Endothelial cell of umbilical vein (primary cell): ENCODE measurements at regions not wholly inside any gene's neighbourhood (a gene's known extent, or its start where the extent isn't known, plus 50 kb on each side); places are given as distances from the start of the nearest gene placed in this dataset.

Experiments used
- BruUV-seq: library from RNA; stranded (reverse); fragments of 400-500 nt; replicated peaks from 2 replicates; lab custom pipeline; 2021; lab: Mats Ljungman, UMichigan
- CTCF ChIA-PET: fragments of 300-600, 350-600 bp; sonication (Branson Sonifier 250); formaldehyde crosslinking; loops from one replicate; lab custom pipeline; 2021; ENCODE audit warnings: antibody characterized with exemption, inconsistent platforms; lab: Charles Lee
- POLR2A ChIA-PET: fragments of 300-600, 350-600 bp; sonication (Branson Sonifier 250); formaldehyde crosslinking; loops from one replicate; lab custom pipeline; 2021; ENCODE audit warnings: antibody characterized with exemption, inconsistent platforms; lab: Charles Lee
- DNase-seq: peaks from one replicate; pipeline ENCODE4 v3.0.0-alpha.2; 2011; ENCODE audit warnings: low read depth, low spot score
- FAIRE-seq: peaks from 2 replicates; lab custom pipeline; 2011; peaks lifted over from hg19 to GRCh38; lab: Jason Lieb, UNC
- H2AFZ ChIP-seq: 2 replicates; pipeline ENCODE4 v1.6.0; 2012; ENCODE audit warnings: low read depth, low read length, control low read depth, inconsistent platforms
- H3K27ac ChIP-seq: 2 replicates; pipeline ENCODE4 v1.5.1; 2011; ENCODE audit warnings: low read depth, mild to moderate bottlenecking, control low read depth, low read length, moderate library complexity; ENCODE audit not compliant: insufficient read depth
- H3K27me3 ChIP-seq, 2 experiments: 2 replicates each; pipeline versions ENCODE4 v1.6.0 to v1.6.1; 2011; ENCODE audit warnings: low read length in 2 of 2, mixed read lengths in 1 of 2; ENCODE audit not compliant: control insufficient read depth in 2 of 2, insufficient read depth in 2 of 2
- H3K36me3 ChIP-seq, 2 experiments: 2 replicates in 1 of 2; 3 replicates in 1 of 2; pipeline ENCODE4 v1.5.1; 2011; ENCODE audit warnings: low read length in 2 of 2, mild to moderate bottlenecking in 1 of 2, moderate library complexity in 1 of 2; ENCODE audit not compliant: control insufficient read depth in 2 of 2, insufficient read depth in 2 of 2; ENCODE audit errors: extremely low read depth in 1 of 2
- H3K4me1 ChIP-seq: 3 replicates; pipeline ENCODE4 v1.5.1; 2011; ENCODE audit warnings: mild to moderate bottlenecking, low read length; ENCODE audit not compliant: control insufficient read depth, insufficient read depth; ENCODE audit errors: extremely low read depth
- H3K4me2 ChIP-seq: 2 replicates; pipeline ENCODE4 v1.6.1; 2011; ENCODE audit warnings: low read length, control low read depth, mixed read lengths; ENCODE audit not compliant: insufficient read depth
- H3K4me3 ChIP-seq, 3 experiments: fragments of 200-600 bp in 1 of 3; sonication (generic), shearing (Covaris generic) in 1 of 3; replicated peaks in 1 of 3; 2 replicates each; pipeline ENCODE4 v1.5.1; 2011 to 2016; ENCODE audit warnings: control low read depth in 3 of 3, low read length in 3 of 3, mild to moderate bottlenecking in 2 of 3, inconsistent platforms in 1 of 3, low read depth in 1 of 3, moderate library complexity in 1 of 3; ENCODE audit not compliant: insufficient read depth in 1 of 3
- H3K79me2 ChIP-seq: 2 replicates; pipeline ENCODE4 v1.6.0; 2012; ENCODE audit warnings: low read length, inconsistent platforms; ENCODE audit not compliant: control insufficient read depth, insufficient read depth
- H3K9ac ChIP-seq: replicated peaks from 2 replicates; pipeline ENCODE3; 2011; ENCODE audit warnings: low read length, control low read depth; ENCODE audit not compliant: insufficient read depth; ENCODE audit errors: extremely low read depth
- H3K9me1 ChIP-seq: replicated peaks from 3 replicates; pipeline ENCODE4 v1.6.0; 2011; ENCODE audit warnings: mild to moderate bottlenecking, low read length; ENCODE audit not compliant: control insufficient read depth, insufficient read depth; ENCODE audit errors: extremely low read depth
- H3K9me3 ChIP-seq: replicated peaks from 2 replicates; pipeline ENCODE4 v1.5.1; 2012; ENCODE audit warnings: low read length, inconsistent platforms; ENCODE audit not compliant: control insufficient read depth, insufficient read depth
- H4K20me1 ChIP-seq: replicated peaks from 2 replicates; pipeline ENCODE3; 2011; ENCODE audit warnings: mild to moderate bottlenecking, low read length; ENCODE audit not compliant: control insufficient read depth, insufficient read depth; ENCODE audit errors: extremely low read depth
- EZH2 ChIP-seq: IDR thresholded peaks from 2 replicates; pipeline ENCODE4 v1.6.1; 2012; ENCODE audit warnings: borderline replicate concordance, low read depth, mild to moderate bottlenecking, moderate library complexity, low read length, inconsistent platforms; ENCODE audit not compliant: severe bottlenecking
- FOS ChIP-seq: IDR thresholded peaks from 2 replicates; pipeline ENCODE4 v1.6.1; 2011; ENCODE audit warnings: mild to moderate bottlenecking, low read length, moderate library complexity, borderline replicate concordance; ENCODE audit not compliant: insufficient read depth
- GATA2 ChIP-seq: IDR thresholded peaks from 2 replicates; pipeline ENCODE4 v1.7.0; 2011; ENCODE audit warnings: low read depth, mild to moderate bottlenecking, moderate library complexity, mixed read lengths, low read length; ENCODE audit not compliant: insufficient read length, insufficient read depth
- JUN ChIP-seq: IDR thresholded peaks from 2 replicates; pipeline ENCODE4 v1.6.1; 2011; ENCODE audit warnings: borderline replicate concordance, low read depth; ENCODE audit not compliant: insufficient read length, insufficient read depth
- MYC ChIP-seq: IDR thresholded peaks from one replicate; pipeline ENCODE4 v1.6.1; 2011; ENCODE audit warnings: mild to moderate bottlenecking, low read depth, low read length
- POLR2A ChIP-seq: IDR thresholded peaks from 2 replicates; pipeline ENCODE4 v1.6.1; 2012; ENCODE audit warnings: low read depth, mild to moderate bottlenecking, control low read depth, low read length
- POLR2AphosphoS5 ChIP-seq: IDR thresholded peaks from 2 replicates; pipeline ENCODE4 v1.6.1; 2012; ENCODE audit warnings: low read depth, mild to moderate bottlenecking, control low read depth, low read length, moderate library complexity; ENCODE audit not compliant: insufficient read depth
- dilution Hi-C: fragments of 300-500 bp; cut with MboI; formaldehyde crosslinking; loops from one replicate; pipeline ENCODE4 v1.15.0; 2019; ENCODE audit warnings: low sequenced_read_pairs; ENCODE audit not compliant: extremely low pct_ligation_motif_present
- intact Hi-C: fragments of 100-400 bp; cut with micrococcal nuclease; formaldehyde crosslinking; loops from one replicate; pipeline ENCODE4 v1.10.0; 2022
- TF ChIP-seq, protein P1 (sequence below), 2 donors: IDR thresholded peaks; 1 replicate in 1 of 2; 2 replicates in 1 of 2; pipeline ENCODE4 v1.5.1; 2011; ENCODE audit warnings: low read length in 2 of 2, mild to moderate bottlenecking in 2 of 2, moderate library complexity in 2 of 2, control low read depth in 1 of 2, inconsistent platforms in 1 of 2, low read depth in 1 of 2; ENCODE audit not compliant: insufficient read depth in 1 of 2; ENCODE audit errors: extremely low read depth in 1 of 2
- TF ChIP-seq, protein P2 (sequence below): IDR thresholded peaks from 2 replicates; pipeline ENCODE4 v1.6.1; 2011; ENCODE audit not compliant: insufficient read depth, insufficient read length

DNA sequence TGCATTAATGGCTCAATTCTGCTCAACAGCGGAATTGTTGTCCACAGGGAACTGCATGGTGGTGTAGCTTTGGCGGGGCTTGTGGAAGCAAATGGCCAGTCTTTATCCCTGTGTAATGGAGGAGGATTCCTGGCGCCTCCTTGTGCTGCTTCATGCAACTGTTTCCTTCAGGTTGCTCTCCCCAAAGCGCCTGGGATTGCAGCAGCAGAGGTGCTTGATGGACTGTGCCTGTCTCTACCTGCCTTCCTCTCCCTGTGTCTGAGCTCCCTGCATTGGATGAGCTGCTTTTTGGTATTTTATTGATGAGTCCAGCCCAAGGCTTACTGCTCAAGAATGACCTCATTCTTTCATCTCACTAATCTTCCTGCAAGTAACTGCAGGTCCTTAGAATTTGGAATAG, 72.9 kb upstream of the NDN start:
- Histone ChIP-seq H4K20me1 (no peaks in the 10 kb centered on the region), H2AFZ (no peak overlapping the region), H3K4me2 (no peak overlapping the region), H3K9ac (no peak overlapping the region), H3K36me3 (no peaks in the 10 kb centered on the region), H3K9me1 (no peaks in the 10 kb centered on the region), H3K9me3 (no peaks in the 10 kb centered on the region), H3K27me3 (no peaks in the 10 kb centered on the region), H3K27ac (no peak overlapping the region), H3K4me1 (no peaks in the 10 kb centered on the region), H3K79me2 (no peaks in the 10 kb centered on the region), H3K4me3 (no peak overlapping the region)
- dilution Hi-C loops (no loop called here), intact Hi-C loops (no loop called here)
- POLR2A ChIA-PET = no interaction called here
- BruUV-seq = no TSS peak
- FAIRE-seq = no peak
- DNase-seq = no peak
- no peak for TF ChIP-seq EZH2
- no peak for TF ChIP-seq FOS
- no peak for TF ChIP-seq JUN
- TF ChIP-seq POLR2AphosphoS5 = no peak
- no peak for TF ChIP-seq MYC
- TF ChIP-seq, protein P1, sequence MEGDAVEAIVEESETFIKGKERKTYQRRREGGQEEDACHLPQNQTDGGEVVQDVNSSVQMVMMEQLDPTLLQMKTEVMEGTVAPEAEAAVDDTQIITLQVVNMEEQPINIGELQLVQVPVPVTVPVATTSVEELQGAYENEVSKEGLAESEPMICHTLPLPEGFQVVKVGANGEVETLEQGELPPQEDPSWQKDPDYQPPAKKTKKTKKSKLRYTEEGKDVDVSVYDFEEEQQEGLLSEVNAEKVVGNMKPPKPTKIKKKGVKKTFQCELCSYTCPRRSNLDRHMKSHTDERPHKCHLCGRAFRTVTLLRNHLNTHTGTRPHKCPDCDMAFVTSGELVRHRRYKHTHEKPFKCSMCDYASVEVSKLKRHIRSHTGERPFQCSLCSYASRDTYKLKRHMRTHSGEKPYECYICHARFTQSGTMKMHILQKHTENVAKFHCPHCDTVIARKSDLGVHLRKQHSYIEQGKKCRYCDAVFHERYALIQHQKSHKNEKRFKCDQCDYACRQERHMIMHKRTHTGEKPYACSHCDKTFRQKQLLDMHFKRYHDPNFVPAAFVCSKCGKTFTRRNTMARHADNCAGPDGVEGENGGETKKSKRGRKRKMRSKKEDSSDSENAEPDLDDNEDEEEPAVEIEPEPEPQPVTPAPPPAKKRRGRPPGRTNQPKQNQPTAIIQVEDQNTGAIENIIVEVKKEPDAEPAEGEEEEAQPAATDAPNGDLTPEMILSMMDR (IDR thresholded peaks at IDR 0.05; ENCODE audit: extremely low read depth in 1 of 2, insufficient read depth in 1 of 2, low read depth in 1 of 2, low read length in 2 of 2) = no peak
- TF ChIP-seq, protein P2, sequence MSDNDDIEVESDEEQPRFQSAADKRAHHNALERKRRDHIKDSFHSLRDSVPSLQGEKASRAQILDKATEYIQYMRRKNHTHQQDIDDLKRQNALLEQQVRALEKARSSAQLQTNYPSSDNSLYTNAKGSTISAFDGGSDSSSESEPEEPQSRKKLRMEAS = no peak
- TF ChIP-seq GATA2 = no peak
- no peak for TF ChIP-seq POLR2A
- CTCF ChIA-PET = no interaction called here
